ENCODE measurements at regions not wholly inside any gene's neighbourhood (a gene's known extent, or its start where the extent isn't known, plus 50 kb on each side); places are given as distances from the start of the nearest gene placed in this dataset.
"Not testable (repeated sequence)": the region's sequence is repeated elsewhere in the genome, so short reads cannot be mapped to it uniquely, and the experiment has no call there.

GRCh38 chr7:115198143-115198542 is 276.2 kb downstream of the MDFIC start:
- intact Hi-C loops (cut with DNase I) = no loop called here
- no peak for DNase-seq (ENCODE audit: low spot score)

DNA sequence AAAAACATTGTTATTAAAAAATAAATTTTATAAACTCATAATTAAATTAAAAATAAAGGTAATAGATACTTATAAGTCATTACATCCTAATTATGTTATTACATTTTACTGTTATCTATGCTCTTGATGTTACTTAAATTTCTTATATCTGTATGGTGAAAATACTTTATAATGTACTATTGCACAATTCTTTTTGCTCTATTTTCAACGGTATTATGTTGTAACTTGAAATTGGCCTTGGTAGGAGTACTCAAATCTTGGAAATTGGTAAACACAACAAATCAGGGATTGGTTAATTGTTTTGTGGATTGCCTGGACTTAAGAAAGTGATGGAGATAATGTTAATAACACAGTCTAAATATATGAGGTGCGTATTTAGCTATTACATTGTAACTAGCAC is 273.3 kb downstream of the MDFIC start:
- no peak for DNase-seq (ENCODE audit: low spot score)
- intact Hi-C loops (cut with DNase I) = no loop called here

- intact Hi-C loops (cut with DNase I) = no loop called here
- no peak for DNase-seq (ENCODE audit: low spot score)
These were observed 269.6 kb downstream of the MDFIC start for GRCh38 chr7:115191526-115191925.

DNA sequence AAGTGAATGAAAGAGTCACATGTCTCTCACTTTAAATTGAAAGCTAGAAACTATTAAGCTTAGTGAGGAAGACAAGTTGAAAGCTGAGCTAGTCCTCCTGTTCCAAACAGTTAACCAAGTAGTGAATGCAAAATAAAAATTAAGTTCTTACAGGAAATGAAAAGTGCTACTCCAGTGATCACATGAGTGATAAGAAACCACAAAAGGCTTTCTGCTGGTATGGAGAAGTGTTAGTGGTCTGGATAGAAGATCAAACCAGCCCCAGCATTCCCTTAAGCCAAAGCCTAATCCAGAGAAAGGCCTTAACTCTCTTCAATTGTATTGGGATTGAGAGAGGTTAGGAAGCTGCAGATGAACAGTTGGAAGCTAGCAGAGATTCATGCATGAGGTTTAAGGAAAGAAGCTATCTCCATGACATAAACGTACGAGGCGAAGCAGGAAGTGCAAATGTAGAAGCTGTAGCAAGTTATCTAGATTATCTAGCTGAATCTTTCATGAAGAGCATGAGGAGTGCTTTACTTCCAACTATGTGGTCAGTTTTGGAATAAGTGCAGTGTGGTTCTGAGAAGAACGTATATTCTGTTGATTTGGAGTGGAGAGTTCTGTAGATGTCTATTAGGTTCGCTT is 261.6 kb downstream of the MDFIC start:
- intact Hi-C loops (cut with DNase I) = no loop called here
- no peak for DNase-seq (ENCODE audit: low spot score)

- intact Hi-C loops (cut with DNase I) = no loop called here
- no peak for DNase-seq (ENCODE audit: low spot score)
These were observed 256.9 kb downstream of the MDFIC start for GRCh38 chr7:115178835-115179234.

- intact Hi-C loops (cut with DNase I) = no loop called here
These were observed 255.9 kb downstream of the MDFIC start for GRCh38 chr7:115177823-115178222.

DNA sequence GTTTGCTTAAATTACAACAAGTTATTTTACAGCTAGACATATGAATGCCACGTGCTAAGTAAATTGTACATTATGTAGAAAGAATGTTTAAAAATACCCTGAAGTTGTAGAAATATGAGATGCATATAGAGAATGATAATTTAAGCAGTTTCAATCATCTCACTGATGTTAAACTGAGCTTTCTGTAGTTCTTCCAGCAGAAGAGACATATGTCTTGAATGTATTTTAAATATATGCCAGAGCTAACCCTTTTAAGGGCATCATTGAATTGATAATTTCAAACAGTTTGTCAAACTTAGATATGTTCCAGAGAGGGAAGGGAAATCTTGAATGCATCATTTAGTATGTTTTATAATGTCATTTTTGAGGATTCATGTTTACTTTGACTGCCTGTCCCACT is 255.2 kb downstream of the MDFIC start:
- intact Hi-C loops (cut with DNase I) = no loop called here
- no peak for DNase-seq (ENCODE audit: low spot score)

More at GRCh38 chr7:115177823-115178222, 255.9 kb downstream of the MDFIC start:
- DNase-seq (ENCODE audit: low spot score) = no peak

GRCh38 chr7:115172397-115172796 is 250.5 kb downstream of the MDFIC start:
- intact Hi-C loops (cut with DNase I); DNase-seq (ENCODE audit: low spot score): not testable (repeated sequence)

GRCh38 chr7:115153769-115154477 is 232.0 kb downstream of the MDFIC start:
- DNase-seq (ENCODE audit: low spot score) = no peak
- intact Hi-C loops (cut with DNase I) = no loop called here

DNA sequence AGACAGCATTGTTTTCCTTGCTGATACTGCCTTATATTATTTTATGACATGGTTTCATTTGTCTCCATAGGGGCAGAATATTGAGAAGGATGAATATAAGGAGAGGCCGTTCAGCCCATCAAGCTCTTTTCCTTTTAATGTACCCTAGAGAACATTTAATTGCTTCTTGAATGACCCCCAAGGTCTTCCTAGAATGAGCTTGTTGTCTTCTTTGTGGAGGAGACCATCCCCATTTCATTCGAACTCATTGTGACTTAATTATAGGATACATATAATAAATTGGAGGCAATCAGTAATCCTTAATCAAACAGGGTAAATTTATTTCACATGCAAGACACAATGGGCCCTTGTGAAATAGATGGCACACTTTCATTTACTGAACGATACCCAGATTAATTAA is 231.3 kb downstream of the MDFIC start:
- intact Hi-C loops (cut with DNase I) = no loop called here
- no peak for DNase-seq (ENCODE audit: low spot score)

DNA sequence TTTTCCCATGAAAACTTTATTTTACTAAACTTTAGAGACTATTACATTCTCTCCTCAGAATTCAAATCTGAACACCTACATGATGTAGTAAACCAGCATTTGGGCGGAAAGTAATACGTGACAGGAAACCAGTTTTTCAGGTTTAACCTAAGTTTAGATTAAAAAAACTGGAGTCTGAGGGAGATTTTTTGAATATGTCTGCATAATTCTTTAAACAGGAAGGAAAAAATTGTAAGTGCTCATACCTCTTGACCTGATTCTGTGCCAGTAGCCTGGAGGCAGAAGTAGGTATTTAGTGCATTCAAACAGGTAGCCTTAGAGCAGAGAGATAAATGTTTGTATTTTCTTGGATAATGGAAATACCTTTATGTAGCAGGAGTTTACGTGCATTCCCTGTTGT is 224.3 kb downstream of the MDFIC start:
- intact Hi-C loops (cut with DNase I) = no loop called here
- DNase-seq (ENCODE audit: low spot score) = no peak

- intact Hi-C loops (cut with DNase I) = no loop called here
- DNase-seq (ENCODE audit: low spot score) = no peak
These were observed 223.6 kb downstream of the MDFIC start for GRCh38 chr7:115145512-115145911.

DNA sequence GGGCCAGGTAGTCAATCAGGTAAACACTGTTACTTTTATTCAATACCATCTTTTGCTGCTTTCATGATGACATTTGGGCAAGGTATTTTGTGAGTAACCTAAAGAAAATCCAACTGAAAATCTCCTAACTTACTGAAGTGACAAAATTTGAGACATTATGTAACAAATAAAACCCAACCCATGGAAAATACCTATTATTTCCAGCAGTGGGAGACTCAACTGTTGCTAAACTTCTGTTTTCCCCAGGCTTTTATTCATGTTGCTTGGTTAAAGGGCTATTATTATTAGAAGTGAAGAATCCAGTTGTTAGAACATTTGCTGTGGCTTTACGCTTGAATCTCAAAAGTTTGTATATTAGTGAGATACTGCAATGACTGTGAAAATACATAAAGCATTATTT is 215.9 kb downstream of the MDFIC start:
- no peak for DNase-seq (ENCODE audit: low spot score)
- intact Hi-C loops (cut with DNase I) = no loop called here

DNA sequence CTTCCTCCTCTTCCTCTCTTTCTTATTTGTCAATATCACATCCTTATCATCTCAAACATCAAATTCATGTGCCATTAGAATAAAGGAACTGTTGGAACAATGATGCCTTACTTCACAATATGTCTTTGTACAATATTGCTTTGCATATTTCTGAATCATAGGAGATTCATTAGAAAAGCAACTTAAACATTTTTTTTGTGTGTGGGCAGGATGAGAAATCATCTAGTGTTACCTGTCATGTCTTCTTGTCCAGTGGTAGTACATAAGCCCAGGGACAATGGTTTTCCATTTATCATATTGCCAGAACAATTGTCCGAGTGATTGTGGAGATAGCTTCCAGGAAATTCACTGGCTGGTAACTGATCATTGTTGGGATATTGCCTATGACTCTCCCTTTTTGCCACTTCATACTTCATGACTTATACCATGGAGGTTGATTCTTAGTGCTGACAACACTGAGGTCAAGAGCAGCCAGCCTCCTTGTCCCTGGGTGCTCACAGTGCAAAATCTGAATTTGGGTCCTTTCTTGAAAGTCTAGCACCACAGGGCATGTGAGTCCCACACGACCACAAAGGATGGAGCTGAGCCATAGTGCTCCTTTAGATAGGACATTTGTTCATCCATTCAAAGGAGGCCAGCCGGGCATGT is 215.0 kb downstream of the MDFIC start:
- intact Hi-C loops (cut with DNase I) = no loop called here

DNA sequence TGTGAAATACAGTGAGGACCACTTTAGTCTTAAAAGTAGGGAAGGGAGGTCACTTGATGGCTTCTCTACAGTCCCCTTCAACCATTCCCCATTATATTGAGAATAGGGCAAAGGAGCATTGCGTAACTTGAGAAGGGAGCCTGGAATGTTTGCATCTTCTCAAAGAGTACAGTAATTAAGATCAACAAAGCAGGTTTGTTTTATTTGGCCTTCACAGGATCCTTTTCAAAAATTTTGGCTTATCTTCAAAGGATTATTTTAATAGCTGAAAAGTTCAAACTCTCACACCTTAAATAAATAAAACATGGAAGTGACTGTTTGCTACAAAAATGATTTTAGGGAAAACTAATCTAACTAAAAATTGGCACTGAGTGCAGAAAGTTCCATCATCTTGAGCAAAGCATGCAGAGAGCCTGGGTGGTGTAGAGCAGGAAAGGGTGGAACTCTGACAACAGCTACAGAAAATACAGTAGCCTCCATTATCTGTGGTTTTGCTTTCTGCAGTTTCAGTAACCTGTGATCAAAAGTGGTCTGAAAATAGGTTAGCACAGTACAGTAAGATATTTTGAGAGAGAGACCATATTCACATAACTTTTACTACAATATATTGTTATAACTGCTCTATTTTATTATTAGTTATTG is 214.0 kb downstream of the MDFIC start:
- intact Hi-C loops (cut with DNase I) = no loop called here

More for the DNA sequence above, 215.0 kb downstream of the MDFIC start:
- no peak for DNase-seq (ENCODE audit: low spot score)

DNA sequence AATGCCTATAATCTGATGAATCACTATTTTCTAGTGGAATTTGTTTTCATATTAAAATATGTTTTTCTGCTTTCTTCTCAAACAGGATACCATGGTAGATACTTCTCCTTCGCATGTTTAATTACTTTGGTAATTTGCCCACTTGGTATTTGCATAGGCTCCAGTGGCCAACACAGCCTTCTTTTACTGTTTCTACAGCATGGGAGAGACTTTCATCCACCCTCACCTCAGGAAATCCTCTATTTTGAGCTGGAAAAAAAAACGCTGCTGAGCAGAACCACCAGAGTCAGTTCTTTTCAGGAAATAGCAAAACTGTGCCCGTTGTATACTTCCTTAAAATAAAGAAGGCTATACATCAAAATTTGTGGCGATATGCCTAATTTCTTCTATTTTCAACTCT is 213.3 kb downstream of the MDFIC start:
- no peak for DNase-seq (ENCODE audit: low spot score)
- intact Hi-C loops (cut with DNase I) = no loop called here

More for the DNA sequence above, 214.0 kb downstream of the MDFIC start:
- DNase-seq (ENCODE audit: low spot score) = no peak

DNA sequence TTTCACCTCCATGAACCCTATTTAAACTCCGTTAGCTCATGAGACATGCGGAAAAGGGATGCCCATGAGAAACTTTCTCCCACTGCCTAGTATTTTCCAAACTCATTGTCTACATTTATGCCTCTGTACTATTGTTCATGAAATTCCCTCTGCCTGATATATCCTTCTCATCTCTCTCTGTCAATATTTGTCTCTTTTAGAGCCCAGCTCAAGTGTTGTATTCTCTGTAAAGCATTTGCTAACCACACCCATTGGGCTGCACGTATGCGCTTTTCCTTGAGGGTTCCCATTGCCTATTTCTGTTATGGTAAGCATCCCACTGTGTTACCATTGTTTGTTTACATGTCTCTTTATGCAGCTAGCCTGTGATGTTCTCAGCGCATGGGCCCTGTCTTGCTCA is 211.4 kb downstream of the MDFIC start:
- intact Hi-C loops (cut with DNase I) = no loop called here

DNA sequence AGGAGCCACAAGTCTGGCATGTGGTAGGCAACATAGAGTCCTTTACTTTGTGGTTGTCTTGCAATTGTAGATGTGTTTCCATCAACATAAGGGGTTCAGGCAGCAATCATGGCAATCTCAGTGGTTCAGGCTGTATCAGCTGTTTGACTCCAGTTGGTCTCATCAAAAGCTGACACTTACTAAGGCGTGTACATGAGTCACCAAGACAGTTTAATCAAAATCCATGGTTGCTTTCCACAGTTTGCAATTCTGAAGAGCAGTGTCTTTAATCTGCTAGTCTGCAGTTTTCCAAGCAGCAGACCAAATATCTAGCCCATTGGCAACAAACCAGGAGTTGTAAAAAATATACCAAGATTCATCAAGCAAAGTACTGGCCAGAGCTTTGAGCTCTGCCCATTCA is 210.2 kb downstream of the MDFIC start:
- intact Hi-C loops (cut with DNase I) = no loop called here
- no peak for DNase-seq (ENCODE audit: low spot score)

More for the DNA sequence above, 211.4 kb downstream of the MDFIC start:
- no peak for DNase-seq (ENCODE audit: low spot score)

DNA sequence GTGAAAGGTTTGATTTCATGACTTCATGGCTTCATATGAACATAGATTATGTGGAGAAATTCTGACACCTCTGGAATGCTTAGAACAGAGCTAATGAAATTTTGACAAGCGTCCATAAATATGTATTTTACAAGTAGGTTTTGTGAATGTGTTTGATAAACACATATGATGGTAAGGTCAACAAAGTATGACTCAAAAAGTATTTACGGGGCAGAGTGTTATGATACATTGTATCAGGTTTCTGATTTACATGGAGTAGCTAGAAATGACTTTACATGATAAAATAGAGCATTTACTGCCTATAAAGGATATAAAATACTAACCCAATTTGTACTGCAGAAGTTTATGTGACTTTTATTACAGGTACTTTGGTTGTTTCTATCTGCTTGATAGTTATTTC is 206.3 kb downstream of the MDFIC start:
- DNase-seq (ENCODE audit: low spot score) = no peak

GRCh38 chr7:115127399-115128021 is 205.6 kb downstream of the MDFIC start:
- intact Hi-C loops (cut with DNase I) = loop anchor here (5.0 kb wide), 1 partner anchor 205 kb away; the partner anchor contains the start of gene MDFIC
- no peak for DNase-seq (ENCODE audit: low spot score)

More for the DNA sequence above, 206.3 kb downstream of the MDFIC start:
- intact Hi-C loops (cut with DNase I) = loop anchor here (5.0 kb wide), 1 partner anchor 206 kb away; the partner anchor contains the start of gene MDFIC
